ENCODE measurements at regions not wholly inside any gene's neighbourhood (a gene's known extent, or its start where the extent isn't known, plus 50 kb on each side); places are given as distances from the start of the nearest gene placed in this dataset.
"Not testable (repeated sequence)": the region's sequence is repeated elsewhere in the genome, so short reads cannot be mapped to it uniquely, and the experiment has no call there.

DNA sequence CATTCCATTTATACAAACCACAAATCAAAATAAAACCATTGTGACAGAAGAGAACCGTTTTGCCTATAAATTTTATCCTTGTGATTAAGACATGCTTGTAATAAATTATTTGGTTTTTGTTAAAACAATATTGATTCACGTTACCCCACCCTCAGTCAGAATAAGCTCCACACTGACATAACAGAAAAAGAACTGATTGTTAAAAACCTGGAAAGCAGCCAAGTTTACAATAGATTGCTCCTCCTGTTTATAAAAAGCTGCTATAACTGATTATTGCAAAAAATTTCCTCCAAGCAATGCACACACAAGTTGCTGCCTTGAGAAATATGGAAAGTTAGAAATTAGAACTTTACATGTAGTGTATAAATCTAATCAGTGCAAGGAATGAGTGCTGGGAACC lies 263.5 kb downstream of the SETD4 start:
- H3K27ac ChIP-seq: no peak overlapping the region; the same call in 1 of the 2 replicates
- TF ChIP-seq CTCF (conservative IDR thresholded peaks at IDR 0.05): no peak

GRCh38 chr21:35794527-35794926 lies 265.8 kb downstream of the SETD4 start:
- H3K27ac ChIP-seq: not testable (repeated sequence)

- no peak for TF ChIP-seq CTCF (conservative IDR thresholded peaks at IDR 0.05)
- no peak overlapping the region for H3K27ac ChIP-seq
Observed at GRCh38 chr21:35792569-35793305, 267.6 kb downstream of the SETD4 start.

DNA sequence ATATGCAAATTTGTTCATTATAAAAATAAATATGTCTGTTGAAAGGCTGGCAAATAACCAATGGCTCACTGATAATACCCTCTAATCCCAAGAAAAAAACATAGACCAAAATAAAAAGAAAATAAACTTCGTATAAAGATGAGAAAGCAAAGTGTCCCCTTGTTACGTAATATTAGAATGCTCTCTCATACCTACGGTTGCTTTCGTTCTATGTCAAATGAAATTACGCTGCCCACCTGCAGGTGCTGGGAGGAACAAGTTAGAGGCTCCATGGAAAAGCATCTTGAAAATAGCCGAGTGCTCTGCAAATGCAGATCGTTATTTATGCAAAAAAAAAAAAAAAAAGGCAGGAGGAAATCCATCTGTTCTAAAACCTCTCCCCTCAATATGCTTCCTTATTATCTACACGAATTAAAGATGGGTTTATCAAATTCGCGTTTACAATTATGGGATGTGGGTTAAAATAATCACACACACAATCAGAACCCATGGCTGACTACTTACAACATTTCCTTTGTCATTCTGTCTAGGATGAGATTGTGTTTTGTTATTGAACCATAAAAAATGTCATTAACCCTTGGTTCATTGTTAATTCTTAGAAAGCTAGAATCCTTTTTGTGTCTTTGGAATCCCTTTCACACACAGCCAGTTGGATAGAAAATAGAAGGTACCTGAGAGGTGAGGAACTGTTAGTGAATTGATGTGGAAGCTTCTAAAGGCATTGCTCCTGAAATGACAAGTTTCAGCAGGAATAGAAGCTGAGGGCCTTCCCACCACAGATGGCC lies 268.6 kb downstream of the SETD4 start:
- H3K27ac ChIP-seq: no peak overlapping the region
- TF ChIP-seq CTCF (conservative IDR thresholded peaks at IDR 0.05): no peak

DNA sequence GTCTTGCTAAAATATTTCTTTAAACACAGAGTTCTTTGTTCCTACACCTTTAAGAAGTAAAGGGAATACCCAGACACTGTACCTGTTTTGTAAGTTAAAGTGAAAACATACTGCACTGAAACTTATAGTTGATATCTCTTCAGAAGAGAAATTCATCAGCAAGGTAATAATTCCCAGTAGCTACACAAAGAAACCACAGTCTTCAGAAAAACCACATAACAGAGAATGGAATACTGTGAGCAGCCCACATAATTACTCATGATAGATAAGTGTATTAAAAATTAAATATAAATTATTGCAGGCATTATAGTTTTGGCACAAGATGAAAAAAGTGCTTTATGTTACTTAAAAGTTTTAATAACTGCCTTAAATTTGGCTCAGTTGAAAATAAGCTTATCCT lies 276.6 kb downstream of the SETD4 start:
- no peak overlapping the region for H3K27ac ChIP-seq
- no peak for TF ChIP-seq CTCF (conservative IDR thresholded peaks at IDR 0.05)

DNA sequence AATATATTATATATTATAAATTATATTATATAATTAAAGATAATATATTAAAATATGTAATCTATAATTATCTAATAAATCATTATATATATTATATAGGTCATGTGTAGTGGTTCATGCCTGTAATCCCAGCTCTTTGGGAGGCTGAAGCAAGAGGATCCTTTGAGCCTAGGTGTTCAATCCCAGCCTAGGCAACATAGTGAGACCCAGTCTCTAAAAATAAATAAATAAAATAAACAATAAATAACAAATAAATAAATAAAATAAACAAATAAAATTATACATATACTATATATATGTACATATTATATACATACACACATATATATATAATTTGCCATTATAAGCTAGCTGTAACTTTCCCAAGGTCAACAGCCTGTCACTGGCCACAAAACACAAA lies 277.7 kb downstream of the SETD4 start:
- no peak overlapping the region for H3K27ac ChIP-seq
- no peak for TF ChIP-seq CTCF (conservative IDR thresholded peaks at IDR 0.05)

DNA sequence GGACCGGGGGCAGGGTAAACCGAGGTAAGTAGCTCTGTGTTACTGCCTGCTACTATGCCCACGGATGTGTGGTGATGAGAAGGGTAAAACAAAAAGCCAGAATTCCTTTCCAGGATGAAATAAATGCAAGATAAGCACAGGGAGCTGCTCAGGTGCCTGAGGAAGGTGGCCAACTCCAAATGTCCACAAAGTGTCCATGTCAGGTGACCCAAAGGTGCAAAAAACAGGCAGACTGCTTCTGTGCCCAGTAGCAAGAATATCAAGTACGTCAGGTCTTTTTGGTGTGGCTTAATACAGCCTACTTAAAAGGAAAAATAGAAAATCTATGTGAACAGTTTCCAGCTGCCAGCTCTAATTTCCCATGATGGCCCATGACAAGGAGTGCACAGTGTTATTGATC lies 279.3 kb downstream of the SETD4 start:
- no peak for TF ChIP-seq CTCF (conservative IDR thresholded peaks at IDR 0.05)
- no peak overlapping the region for H3K27ac ChIP-seq

Data from VCaP (cell line).